HepG2 (cell line): ENCODE measurements at regions not wholly inside any gene's neighbourhood (a gene's known extent, or its start where the extent isn't known, plus 50 kb on each side); places are given as distances from the start of the nearest gene placed in this dataset.

Experiments used
- CBX2 ChIP-seq, 2 experiments: fragments of 200-600 bp in 1 of 2; sonication (generic); formaldehyde crosslinking in 1 of 2; IDR thresholded peaks; 2 replicates each; pipeline versions ENCODE4 v1.7.0 to v1.8.1; 2018 to 2022; ENCODE audit warnings: low read depth in 2 of 2, low read length in 1 of 2, mild to moderate bottlenecking in 1 of 2, missing genetic modification reagents in 1 of 2
- KLF12 ChIP-seq: sonication (generic); formaldehyde crosslinking; IDR thresholded peaks from 2 replicates; pipeline ENCODE4 v1.4.0; 2020; ENCODE audit warnings: missing genetic modification reagents, borderline replicate concordance
- MAF1 ChIP-seq: sonication (generic); formaldehyde crosslinking; IDR thresholded peaks from 2 replicates; pipeline ENCODE4 v1.5.0; 2020; ENCODE audit warnings: missing genetic modification reagents, borderline replicate concordance
- MTA3 ChIP-seq: sonication (generic); formaldehyde crosslinking; IDR thresholded peaks from 2 replicates; pipeline ENCODE4 v1.4.0; 2020; ENCODE audit warnings: missing genetic modification reagents
- MXD4 ChIP-seq: IDR thresholded peaks from 2 replicates; pipeline ENCODE4 v1.6.1; 2016; ENCODE audit warnings: mild to moderate bottlenecking, missing biosample characterization, missing genetic modification reagents
- POLR2A ChIP-seq, 2 experiments: IDR thresholded peaks; 2 replicates each; pipeline ENCODE4 v1.6.1; 2011; ENCODE audit warnings: low read depth in 2 of 2, low read length in 2 of 2, mild to moderate bottlenecking in 1 of 2, moderate library complexity in 1 of 2; ENCODE audit not compliant: insufficient read depth in 1 of 2
- ZIK1 ChIP-seq: sonication (generic); formaldehyde crosslinking; IDR thresholded peaks from 2 replicates; pipeline ENCODE4 v1.5.0; 2020; ENCODE audit warnings: mild to moderate bottlenecking, low read depth, missing genetic modification reagents, borderline replicate concordance
- TF ChIP-seq, protein P1 (sequence below): IDR thresholded peaks from 2 replicates; pipeline ENCODE4 v1.6.1; 2016; ENCODE audit warnings: low read depth

GRCh38 chr4:31185014-31185585 lies 464.9 kb downstream of the PCDH7 start:
- TF ChIP-seq MTA3 (no peak), POLR2A (IDR thresholded peaks at IDR 0.05; ENCODE audit: insufficient read depth in 1 of 2, low read depth in 2 of 2, low read length in 2 of 2) (no peak), MAF1 (CRISPR knock-in tag) (no peak), MXD4 (CRISPR knock-in tag) (no peak), ZIK1 (no peak), CBX2 (IDR thresholded peaks at IDR 0.05; ENCODE audit: low read depth, low read length) (no peak), CBX2 (CRISPR knock-in tag; IDR thresholded peaks at IDR 0.05; ENCODE audit: low read depth) (no peak), KLF12 (CRISPR knock-in tag) (no peak)
- TF ChIP-seq, protein P1, sequence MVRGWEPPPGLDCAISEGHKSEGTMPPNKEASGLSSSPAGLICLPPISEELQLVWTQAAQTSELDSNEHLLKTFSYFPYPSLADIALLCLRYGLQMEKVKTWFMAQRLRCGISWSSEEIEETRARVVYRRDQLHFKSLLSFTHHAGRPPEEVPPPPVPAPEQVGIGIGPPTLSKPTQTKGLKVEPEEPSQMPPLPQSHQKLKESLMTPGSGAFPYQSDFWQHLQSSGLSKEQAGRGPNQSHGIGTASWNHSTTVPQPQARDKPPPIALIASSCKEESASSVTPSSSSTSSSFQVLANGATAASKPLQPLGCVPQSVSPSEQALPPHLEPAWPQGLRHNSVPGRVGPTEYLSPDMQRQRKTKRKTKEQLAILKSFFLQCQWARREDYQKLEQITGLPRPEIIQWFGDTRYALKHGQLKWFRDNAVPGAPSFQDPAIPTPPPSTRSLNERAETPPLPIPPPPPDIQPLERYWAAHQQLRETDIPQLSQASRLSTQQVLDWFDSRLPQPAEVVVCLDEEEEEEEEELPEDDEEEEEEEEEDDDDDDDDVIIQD (CRISPR knock-in tag) = no peak
